ENCODE measurements at regions not wholly inside any gene's neighbourhood (a gene's known extent, or its start where the extent isn't known, plus 50 kb on each side); places are given as distances from the start of the nearest gene placed in this dataset.

- DNase-seq (no peak), ATAC-seq (ENCODE audit: low read depth) (no peak)
- ChIA-PET POLR2A (ENCODE audit: unreplicated experiment) (no interaction called here), CTCF (no interaction called here)
- Histone ChIP-seq H2AK9ac (replicated peaks; ENCODE audit: low read depth, low read length, poor library complexity) (no peak overlapping the region), H4K5ac (ENCODE audit: low read depth, low read length) (no peak overlapping the region), H3K9me3 (ENCODE audit: control insufficient read depth, insufficient read depth, low read length) (no peaks in the 10 kb centered on the region), H4K20me1 (ENCODE audit: insufficient read depth, low read length) (peaks cover 11% of the 10 kb centered on the region), H3K27me3 (ENCODE audit: control insufficient read depth, insufficient read depth, low read length) (no peaks in the 10 kb centered on the region), H2AFZ (replicated peaks; ENCODE audit: low read length, poor library complexity) (no peak overlapping the region), H2BK20ac (ENCODE audit: low read depth, low read length) (no peak overlapping the region), H3K14ac (replicated peaks; ENCODE audit: low read depth, low read length) (0 out of 2 replicates have a peak overlapping the region, but pooled peaks have one; percentile 52), H2BK15ac (ENCODE audit: low read depth, low read length) (no peak overlapping the region), H4K91ac (ENCODE audit: insufficient read depth, low read depth, low read length) (no peak overlapping the region), H3K36me3 (ENCODE audit: control insufficient read depth, insufficient read depth, low read length) (no peaks in the 10 kb centered on the region), H2AK5ac (ENCODE audit: low read depth, low read length) (no peak overlapping the region), H3K79me1 (ENCODE audit: low read depth in 1 of 2, low read length in 2 of 2) (peaks cover 6 to 48% of the 10 kb centered on the region in 2 experiments; a peak in 3 of 4 replicates), H3K23ac (ENCODE audit: low read depth, low read length) (no peak overlapping the region), H3K27ac (ENCODE audit: insufficient read depth, low read length) (no peak overlapping the region), H3K4me3 (ENCODE audit: insufficient read depth, low read depth, low read length) (no peak overlapping the region), H3K4me1 (ENCODE audit: control insufficient read depth, insufficient read depth, low read length) (peaks cover 2% of the 10 kb centered on the region; the same call in 1 of the 2 replicates), H2BK5ac (ENCODE audit: low read depth, low read length, poor library complexity, severe bottlenecking) (no peak overlapping the region), H2BK120ac (ENCODE audit: low read depth, low read length) (no peak overlapping the region), H3K4ac (ENCODE audit: low read depth, low read length) (no peak overlapping the region), H3K18ac (ENCODE audit: low read depth, low read length) (no peak overlapping the region), H3K56ac (ENCODE audit: extremely low read depth, insufficient read depth, low read length) (no peak overlapping the region), H3K9ac (ENCODE audit: low read depth, low read length) (no peak overlapping the region), H3K4me2 (ENCODE audit: low read depth, low read length) (no peak overlapping the region), H4K8ac (ENCODE audit: low read depth in 2 of 2, low read length in 2 of 2) (no peak overlapping the region), H3K9me1 (ENCODE audit: insufficient read depth, low read length) (no peaks in the 10 kb centered on the region)
- in situ Hi-C loops (cut with MboI; ENCODE audit: low sequenced_read_pairs) = no loop called here
- no CpG with 5 or more reads among the region's 2 CpGs for WGBS, 2 experiments (ENCODE audit: extremely low coverage in 2 of 2, insufficient read length in 1 of 2)
- no TSS peak for BruUV-seq (replicated peaks)
- TF ChIP-seq USF2 (IDR thresholded peaks at IDR 0.05; ENCODE audit: low read depth, low read length) (no peak), RFX5 (IDR thresholded peaks at IDR 0.05; ENCODE audit: low read depth, low read length) (no peak), MXI1 (IDR thresholded peaks at IDR 0.05; ENCODE audit: borderline replicate concordance, low read depth, low read length) (no peak), RCOR1 (IDR thresholded peaks at IDR 0.05; ENCODE audit: insufficient replicate concordance, low read length) (no peak), RAD21 (IDR thresholded peaks at IDR 0.05; ENCODE audit: low read length) (no peak), MAZ (IDR thresholded peaks at IDR 0.05; ENCODE audit: borderline replicate concordance, low read depth, low read length) (no peak), CEBPB (IDR thresholded peaks at IDR 0.05; ENCODE audit: low read depth, low read length) (no peak), SMC3 (IDR thresholded peaks at IDR 0.05; ENCODE audit: low read depth, low read length) (no peak), BHLHE40 (IDR thresholded peaks at IDR 0.05; ENCODE audit: low read depth, low read length) (no peak), NFE2L2 (IDR thresholded peaks at IDR 0.05; ENCODE audit: low read depth, low read length) (no peak)
- dilution Hi-C loops (cut with HindIII; ENCODE audit: low sequenced_read_pairs, unreplicated experiment) = no loop called here
- intact Hi-C loops (cut with micrococcal nuclease) = no loop called here
Measured at GRCh38 chr13:73955977-73956500, 178.2 kb downstream of the KLF12 start.
